Suprapubic skin (tissue), 4 donors: ENCODE measurements at regions not wholly inside any gene's neighbourhood (a gene's known extent, or its start where the extent isn't known, plus 50 kb on each side); places are given as distances from the start of the nearest gene placed in this dataset.

ENCODE experiments used
- DNase-seq, 2 donors: peaks; one replicate each; pipeline ENCODE4 v3.0.0-alpha.2; 2019; ENCODE audit warnings: low spot score in 2 of 2
- H3K27ac ChIP-seq: fragments of 200-600 bp; sonication (generic); one replicate; pipeline ENCODE4 v1.5.1; 2019
- H3K27me3 ChIP-seq: fragments of 200-600 bp; sonication (generic); one replicate; pipeline ENCODE4 v1.5.1; 2019
- H3K36me3 ChIP-seq: fragments of 200-600 bp; sonication (generic); one replicate; pipeline ENCODE4 v1.5.1; 2019
- H3K4me1 ChIP-seq: fragments of 200-600 bp; sonication (generic); one replicate; pipeline ENCODE4 v1.5.1; 2019
- H3K4me3 ChIP-seq: fragments of 200-600 bp; sonication (generic); one replicate; pipeline ENCODE4 v1.5.1; 2019; ENCODE audit warnings: mild to moderate bottlenecking
- H3K9me3 ChIP-seq: fragments of 200-600 bp; sonication (generic); one replicate; pipeline ENCODE4 v1.5.1; 2019
- CTCF ChIP-seq, 2 donors: fragments of 200-600 bp in 1 of 2; fragments of 450-650 bp in 1 of 2; sonication (generic) in 1 of 2; IDR thresholded peaks; one replicate each; pipeline ENCODE4 v1.5.1; 2016 to 2019; ENCODE audit warnings: antibody characterized with exemption in 2 of 2, mild to moderate bottlenecking in 1 of 2, moderate library complexity in 1 of 2
- EP300 ChIP-seq: sonication (generic); formaldehyde crosslinking; IDR thresholded peaks from one replicate; pipeline ENCODE4 v1.6.1; 2017; ENCODE audit warnings: antibody characterized with exemption
- POLR2A ChIP-seq, 2 donors: fragments of 450-650 bp; IDR thresholded peaks; one replicate each; pipeline ENCODE4 v1.6.1; 2017; ENCODE audit warnings: antibody characterized with exemption in 2 of 2, mild to moderate bottlenecking in 2 of 2, moderate library complexity in 2 of 2
- POLR2AphosphoS5 ChIP-seq, 3 donors: sonication (generic); formaldehyde crosslinking; IDR thresholded peaks; one replicate each; pipeline ENCODE4 v1.6.1; 2017; ENCODE audit warnings: antibody characterized with exemption in 3 of 3
- WGBS: methylation state at CpG from one replicate; pipeline ENCODE4 v1.1.5; 2018; 5-methylcytosine and 5-hydroxymethylcytosine counted together

GRCh38 chr1:222006715-222007114 lies 264.8 kb upstream of the DUSP10 start:
- Histone ChIP-seq H3K36me3 (no peaks in the 10 kb centered on the region), H3K4me1 (no peaks in the 10 kb centered on the region), H3K27ac (no peak overlapping the region), H3K4me3 (no peak overlapping the region), H3K27me3 (no peaks in the 10 kb centered on the region), H3K9me3 (no peaks in the 10 kb centered on the region)
- DNase-seq = no peak
- no peak for TF ChIP-seq POLR2AphosphoS5 (IDR thresholded peaks at IDR 0.05)
- TF ChIP-seq EP300 = no peak
- no peak for TF ChIP-seq POLR2A (IDR thresholded peaks at IDR 0.05)
- TF ChIP-seq CTCF (IDR thresholded peaks at IDR 0.05) = no peak

- H3K27me3 ChIP-seq = no peaks in the 10 kb centered on the region
- no peak overlapping the region for H3K4me3 ChIP-seq
- DNase-seq = no peak
- no peaks in the 10 kb centered on the region for H3K9me3 ChIP-seq
- no peaks in the 10 kb centered on the region for H3K4me1 ChIP-seq
- no peaks in the 10 kb centered on the region for H3K36me3 ChIP-seq
- no peak overlapping the region for H3K27ac ChIP-seq
- 88% methylated on average over 2 of the region's 2 CpGs for WGBS
- TF ChIP-seq POLR2A (IDR thresholded peaks at IDR 0.05) = no peak
Observed at GRCh38 chr1:222004784-222005183, 262.9 kb upstream of the DUSP10 start.

- Histone ChIP-seq H3K4me1 (no peaks in the 10 kb centered on the region), H3K4me3 (no peak overlapping the region), H3K27ac (no peak overlapping the region), H3K36me3 (no peaks in the 10 kb centered on the region), H3K27me3 (no peaks in the 10 kb centered on the region), H3K9me3 (no peaks in the 10 kb centered on the region)
- TF ChIP-seq POLR2A (IDR thresholded peaks at IDR 0.05) (no peak), EP300 (no peak), CTCF (IDR thresholded peaks at IDR 0.05) (no peak), POLR2AphosphoS5 (IDR thresholded peaks at IDR 0.05) (no peak)
- 72% methylated on average over 3 of the region's 3 CpGs for WGBS
- no peak for DNase-seq
Observed at GRCh38 chr1:222004034-222004433, 262.1 kb upstream of the DUSP10 start.

- no peak overlapping the region for H3K27ac ChIP-seq
- DNase-seq = no peak
- no peaks in the 10 kb centered on the region for H3K36me3 ChIP-seq
- H3K27me3 ChIP-seq = no peaks in the 10 kb centered on the region
- TF ChIP-seq CTCF (IDR thresholded peaks at IDR 0.05) (no peak), POLR2A (IDR thresholded peaks at IDR 0.05) (no peak), POLR2AphosphoS5 (IDR thresholded peaks at IDR 0.05) (no peak), EP300 (no peak)
- H3K4me1 ChIP-seq = no peaks in the 10 kb centered on the region
- no peaks in the 10 kb centered on the region for H3K9me3 ChIP-seq
- H3K4me3 ChIP-seq = no peak overlapping the region
- 94% methylated on average over 1 of the region's 1 CpG for WGBS
Observed at GRCh38 chr1:222002503-222002902, 260.6 kb upstream of the DUSP10 start.

- TF ChIP-seq EP300 (no peak), POLR2AphosphoS5 (IDR thresholded peaks at IDR 0.05) (no peak), CTCF (IDR thresholded peaks at IDR 0.05) (no peak)
- 76% methylated on average over 3 of the region's 3 CpGs for WGBS
- no peak for DNase-seq
Observed at GRCh38 chr1:222000131-222000530, 258.2 kb upstream of the DUSP10 start.

GRCh38 chr1:221998781-221999180 lies 256.9 kb upstream of the DUSP10 start:
- no peak overlapping the region for H3K4me3 ChIP-seq
- 79% methylated on average over 6 of the region's 6 CpGs for WGBS
- TF ChIP-seq POLR2AphosphoS5 (IDR thresholded peaks at IDR 0.05) (no peak), EP300 (no peak), CTCF (IDR thresholded peaks at IDR 0.05) (no peak), POLR2A (IDR thresholded peaks at IDR 0.05) (no peak)

More at GRCh38 chr1:222000131-222000530, 258.2 kb upstream of the DUSP10 start:
- Histone ChIP-seq H3K27ac (no peak overlapping the region), H3K4me3 (no peak overlapping the region), H3K4me1 (no peaks in the 10 kb centered on the region), H3K9me3 (no peaks in the 10 kb centered on the region), H3K36me3 (no peaks in the 10 kb centered on the region), H3K27me3 (no peaks in the 10 kb centered on the region)

More at GRCh38 chr1:221998781-221999180, 256.9 kb upstream of the DUSP10 start:
- H3K27me3 ChIP-seq = no peaks in the 10 kb centered on the region
- no peak overlapping the region for H3K27ac ChIP-seq
- no peak for DNase-seq
- H3K36me3 ChIP-seq = no peaks in the 10 kb centered on the region
- no peaks in the 10 kb centered on the region for H3K4me1 ChIP-seq
- no peaks in the 10 kb centered on the region for H3K9me3 ChIP-seq
